WTC11 (cell line): ENCODE measurements at regions not wholly inside any gene's neighbourhood (a gene's known extent, or its start where the extent isn't known, plus 50 kb on each side); places are given as distances from the start of the nearest gene placed in this dataset.

ENCODE experiments used
- ATAC-seq: fragments of 200-7000 bp; cut with Tn5 transposase; 2 replicates; pipeline ENCODE4 v1.10.0; 2021; ENCODE audit warnings: mild to moderate bottlenecking, moderate library complexity
- CTCF ChIA-PET: fragments of 300-600 bp; sonication (Branson Sonifier 250); formaldehyde crosslinking; loops from one replicate; lab custom pipeline; 2021; ENCODE audit warnings: antibody characterized with exemption; lab: Charles Lee
- POLR2A ChIA-PET: fragments of 350-600 bp; sonication (Branson Sonifier 250); formaldehyde crosslinking; loops from one replicate; lab custom pipeline; 2021; ENCODE audit warnings: antibody characterized with exemption; lab: Charles Lee
- DNase-seq: peaks from one replicate; pipeline ENCODE4 v3.0.0; 2021; ENCODE audit warnings: low spot score
- H3K27ac Mint-ChIP-seq: 2 replicates; pipeline ENCODE4 v1.8.0; 2021; ENCODE audit warnings: mixed read lengths
- H3K27me3 Mint-ChIP-seq: 2 replicates; pipeline ENCODE4 v1.8.0; 2021; ENCODE audit warnings: low read depth, mild to moderate bottlenecking, moderate library complexity, mixed read lengths
- H3K36me3 Mint-ChIP-seq: 2 replicates; pipeline ENCODE4 v1.8.0; 2021; ENCODE audit warnings: mixed read lengths
- H3K4me1 Mint-ChIP-seq: 2 replicates; pipeline ENCODE4 v1.8.0; 2022; ENCODE audit warnings: mixed read lengths
- H3K4me3 Mint-ChIP-seq: 2 replicates; pipeline ENCODE4 v1.8.0; 2021; ENCODE audit warnings: mild to moderate bottlenecking, moderate library complexity, mixed read lengths
- H3K9me3 Mint-ChIP-seq: 2 replicates; pipeline ENCODE4 v1.8.0; 2021; ENCODE audit warnings: mixed read lengths
- ATF1 ChIP-seq: sonication (generic); formaldehyde crosslinking; IDR thresholded peaks from 2 replicates; pipeline ENCODE4 v1.8.1; 2023; ENCODE audit warnings: mild to moderate bottlenecking, moderate library complexity, missing genetic modification reagents
- GABPB1 ChIP-seq: sonication (generic); formaldehyde crosslinking; IDR thresholded peaks from 2 replicates; pipeline ENCODE4 v1.8.1; 2023; ENCODE audit warnings: mild to moderate bottlenecking, missing genetic modification reagents
- GRHL2 ChIP-seq: fragments of 250-450 bp; sonication (Bioruptor Pico); IDR thresholded peaks from 2 replicates; pipeline ENCODE4 v1.8.0; 2022; ENCODE audit warnings: mild to moderate bottlenecking, moderate library complexity; ENCODE audit not compliant: insufficient replicate concordance, severe bottlenecking
- IRF2 ChIP-seq: sonication (generic); formaldehyde crosslinking; IDR thresholded peaks from 2 replicates; pipeline ENCODE4 v1.8.0; 2022; ENCODE audit warnings: low read depth, missing genetic modification reagents, borderline replicate concordance
- JAZF1 ChIP-seq: fragments of 250-450 bp; sonication (Bioruptor Pico); IDR thresholded peaks from 2 replicates; pipeline ENCODE4 v1.9.0; 2021; ENCODE audit warnings: moderate library complexity, mild to moderate bottlenecking, inconsistent platforms
- MXD4 ChIP-seq: fragments of 250-450 bp; sonication (Bioruptor Pico); IDR thresholded peaks from 2 replicates; pipeline ENCODE4 v1.8.0; 2021; ENCODE audit warnings: mild to moderate bottlenecking, moderate library complexity, borderline replicate concordance
- NFE2L1 ChIP-seq: sonication (generic); formaldehyde crosslinking; IDR thresholded peaks from 2 replicates; pipeline ENCODE4 v1.8.1; 2023; ENCODE audit warnings: missing genetic modification reagents
- NR2C2 ChIP-seq: sonication (generic); formaldehyde crosslinking; IDR thresholded peaks from 2 replicates; pipeline ENCODE4 v1.8.0; 2022; ENCODE audit warnings: mild to moderate bottlenecking, missing genetic modification reagents
- PRRX2 ChIP-seq: fragments of 250-450 bp; sonication (Bioruptor Pico); IDR thresholded peaks from 2 replicates; pipeline ENCODE4 v1.8.0; 2021; ENCODE audit warnings: mild to moderate bottlenecking
- SMAD3 ChIP-seq: sonication (generic); formaldehyde crosslinking; IDR thresholded peaks from 2 replicates; pipeline ENCODE4 v1.8.0; 2022; ENCODE audit warnings: missing genetic modification reagents, mild to moderate bottlenecking, borderline replicate concordance
- ZNF121 ChIP-seq: sonication (generic); formaldehyde crosslinking; IDR thresholded peaks from 2 replicates; pipeline ENCODE4 v1.8.0; 2023; ENCODE audit warnings: missing genetic modification reagents
- ZNF232 ChIP-seq: sonication (generic); formaldehyde crosslinking; IDR thresholded peaks from 2 replicates; pipeline ENCODE4 v1.8.0; 2022; ENCODE audit warnings: mild to moderate bottlenecking, missing genetic modification reagents
- ZNF317 ChIP-seq: sonication (generic); formaldehyde crosslinking; IDR thresholded peaks from 2 replicates; pipeline ENCODE4 v1.8.1; 2023; ENCODE audit warnings: low read depth, mild to moderate bottlenecking, moderate library complexity, missing genetic modification reagents, borderline replicate concordance
- ZNF396 ChIP-seq: fragments of 250-450 bp; sonication (Bioruptor Pico); IDR thresholded peaks from 2 replicates; pipeline ENCODE4 v1.8.0; 2021; ENCODE audit warnings: mild to moderate bottlenecking, moderate library complexity, borderline replicate concordance
- ZNF423 ChIP-seq: fragments of 250-450 bp; sonication (Bioruptor Pico); IDR thresholded peaks from 2 replicates; pipeline ENCODE4 v2.1.2; 2022; ENCODE audit warnings: mild to moderate bottlenecking, moderate library complexity
- TF ChIP-seq, protein P1 (sequence below): sonication (generic); formaldehyde crosslinking; IDR thresholded peaks from 2 replicates; pipeline ENCODE4 v1.8.0; 2023; ENCODE audit warnings: missing genetic modification reagents
- TF ChIP-seq, protein P2 (sequence below): sonication (generic); formaldehyde crosslinking; IDR thresholded peaks from 2 replicates; pipeline ENCODE4 v1.8.1; 2023; ENCODE audit warnings: mild to moderate bottlenecking, missing genetic modification reagents
- TF ChIP-seq, protein P3 (sequence below): sonication (generic); formaldehyde crosslinking; IDR thresholded peaks from 2 replicates; pipeline ENCODE4 v1.8.1; 2023; ENCODE audit warnings: mild to moderate bottlenecking, missing genetic modification reagents, moderate library complexity
- TF ChIP-seq, protein P4 (sequence below): fragments of 250-450 bp; sonication (Bioruptor Pico); IDR thresholded peaks from 2 replicates; pipeline ENCODE4 v1.9.0; 2021; ENCODE audit warnings: mild to moderate bottlenecking
- TF ChIP-seq, protein P5 (sequence below): sonication (generic); formaldehyde crosslinking; IDR thresholded peaks from 2 replicates; pipeline ENCODE4 v1.8.0; 2022; ENCODE audit warnings: mild to moderate bottlenecking, missing genetic modification reagents
- TF ChIP-seq, protein P6 (sequence below): sonication (generic); formaldehyde crosslinking; IDR thresholded peaks from 2 replicates; pipeline ENCODE4 v1.8.0; 2022; ENCODE audit warnings: mild to moderate bottlenecking, missing genetic modification reagents

DNA sequence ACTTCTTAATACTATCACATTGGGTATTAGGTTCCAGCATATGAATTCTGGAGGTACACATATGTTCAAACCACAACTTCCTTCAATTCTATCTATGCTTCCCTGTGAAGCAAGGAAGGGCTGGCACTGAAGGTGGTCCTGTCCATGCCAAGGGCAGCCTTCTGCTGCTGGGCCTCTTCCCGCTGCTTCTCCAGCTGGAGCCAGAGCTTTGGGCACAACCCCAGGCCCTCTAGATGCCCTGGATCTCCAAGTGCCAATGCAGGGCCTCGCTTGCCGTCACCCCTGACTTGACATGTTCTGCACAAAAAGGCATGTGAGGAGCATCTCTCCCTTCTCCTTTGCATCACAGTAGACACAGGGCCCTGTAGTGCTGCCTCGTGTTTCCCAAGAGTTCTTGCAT is 62.6 kb downstream of the STYXL2 start:
- DNase-seq (no peak), ATAC-seq (no peak)
- ChIA-PET POLR2A (no interaction called here), CTCF (interaction anchor here (0.6 kb wide), 1 partner anchor 38 kb away, joined by 3 read pairs; no protein-coding TSS in a partner anchor)
- Mint-ChIP-seq H3K36me3 (peaks cover 12% of the 10 kb centered on the region), H3K27me3 (no peaks in the 10 kb centered on the region; the same call in 1 of the 2 replicates), H3K9me3 (peaks cover 11% of the 10 kb centered on the region), H3K4me3 (no peak overlapping the region), H3K4me1 (peaks cover 37% of the 10 kb centered on the region), H3K27ac (peak overlapping the region; percentile 55; the same call in 1 of the 2 replicates)
- TF ChIP-seq, protein P1, sequence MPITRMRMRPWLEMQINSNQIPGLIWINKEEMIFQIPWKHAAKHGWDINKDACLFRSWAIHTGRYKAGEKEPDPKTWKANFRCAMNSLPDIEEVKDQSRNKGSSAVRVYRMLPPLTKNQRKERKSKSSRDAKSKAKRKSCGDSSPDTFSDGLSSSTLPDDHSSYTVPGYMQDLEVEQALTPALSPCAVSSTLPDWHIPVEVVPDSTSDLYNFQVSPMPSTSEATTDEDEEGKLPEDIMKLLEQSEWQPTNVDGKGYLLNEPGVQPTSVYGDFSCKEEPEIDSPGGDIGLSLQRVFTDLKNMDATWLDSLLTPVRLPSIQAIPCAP (CRISPR knock-in tag), result no peak
- no peak for TF ChIP-seq NFE2L1 (CRISPR knock-in tag)
- TF ChIP-seq ZNF317 (CRISPR knock-in tag), result no peak
- TF ChIP-seq, protein P2, sequence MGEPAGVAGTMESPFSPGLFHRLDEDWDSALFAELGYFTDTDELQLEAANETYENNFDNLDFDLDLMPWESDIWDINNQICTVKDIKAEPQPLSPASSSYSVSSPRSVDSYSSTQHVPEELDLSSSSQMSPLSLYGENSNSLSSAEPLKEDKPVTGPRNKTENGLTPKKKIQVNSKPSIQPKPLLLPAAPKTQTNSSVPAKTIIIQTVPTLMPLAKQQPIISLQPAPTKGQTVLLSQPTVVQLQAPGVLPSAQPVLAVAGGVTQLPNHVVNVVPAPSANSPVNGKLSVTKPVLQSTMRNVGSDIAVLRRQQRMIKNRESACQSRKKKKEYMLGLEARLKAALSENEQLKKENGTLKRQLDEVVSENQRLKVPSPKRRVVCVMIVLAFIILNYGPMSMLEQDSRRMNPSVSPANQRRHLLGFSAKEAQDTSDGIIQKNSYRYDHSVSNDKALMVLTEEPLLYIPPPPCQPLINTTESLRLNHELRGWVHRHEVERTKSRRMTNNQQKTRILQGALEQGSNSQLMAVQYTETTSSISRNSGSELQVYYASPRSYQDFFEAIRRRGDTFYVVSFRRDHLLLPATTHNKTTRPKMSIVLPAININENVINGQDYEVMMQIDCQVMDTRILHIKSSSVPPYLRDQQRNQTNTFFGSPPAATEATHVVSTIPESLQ (CRISPR knock-in tag), result no peak
- TF ChIP-seq PRRX2 (CRISPR knock-in tag), result no peak
- TF ChIP-seq MXD4 (CRISPR knock-in tag), result no peak
- TF ChIP-seq ZNF396 (CRISPR knock-in tag), result no peak
- TF ChIP-seq, protein P3, sequence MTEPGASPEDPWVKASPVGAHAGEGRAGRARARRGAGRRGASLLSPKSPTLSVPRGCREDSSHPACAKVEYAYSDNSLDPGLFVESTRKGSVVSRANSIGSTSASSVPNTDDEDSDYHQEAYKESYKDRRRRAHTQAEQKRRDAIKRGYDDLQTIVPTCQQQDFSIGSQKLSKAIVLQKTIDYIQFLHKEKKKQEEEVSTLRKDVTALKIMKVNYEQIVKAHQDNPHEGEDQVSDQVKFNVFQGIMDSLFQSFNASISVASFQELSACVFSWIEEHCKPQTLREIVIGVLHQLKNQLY (CRISPR knock-in tag), result no peak
- TF ChIP-seq ZNF423 (CRISPR knock-in tag), result no peak
- no peak for TF ChIP-seq ZNF121 (CRISPR knock-in tag)
- no peak for TF ChIP-seq ZNF232 (CRISPR knock-in tag)
- TF ChIP-seq GABPB1 (CRISPR knock-in tag), result no peak
- TF ChIP-seq, protein P4, sequence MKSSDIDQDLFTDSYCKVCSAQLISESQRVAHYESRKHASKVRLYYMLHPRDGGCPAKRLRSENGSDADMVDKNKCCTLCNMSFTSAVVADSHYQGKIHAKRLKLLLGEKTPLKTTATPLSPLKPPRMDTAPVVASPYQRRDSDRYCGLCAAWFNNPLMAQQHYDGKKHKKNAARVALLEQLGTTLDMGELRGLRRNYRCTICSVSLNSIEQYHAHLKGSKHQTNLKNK (CRISPR knock-in tag), result no peak
- no peak for TF ChIP-seq SMAD3 (CRISPR knock-in tag)
- TF ChIP-seq NR2C2, result no peak
- TF ChIP-seq GRHL2, result no peak
- TF ChIP-seq, protein P5, sequence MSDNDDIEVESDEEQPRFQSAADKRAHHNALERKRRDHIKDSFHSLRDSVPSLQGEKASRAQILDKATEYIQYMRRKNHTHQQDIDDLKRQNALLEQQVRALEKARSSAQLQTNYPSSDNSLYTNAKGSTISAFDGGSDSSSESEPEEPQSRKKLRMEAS, result no peak
- TF ChIP-seq IRF2 (CRISPR knock-in tag), result no peak

DNA sequence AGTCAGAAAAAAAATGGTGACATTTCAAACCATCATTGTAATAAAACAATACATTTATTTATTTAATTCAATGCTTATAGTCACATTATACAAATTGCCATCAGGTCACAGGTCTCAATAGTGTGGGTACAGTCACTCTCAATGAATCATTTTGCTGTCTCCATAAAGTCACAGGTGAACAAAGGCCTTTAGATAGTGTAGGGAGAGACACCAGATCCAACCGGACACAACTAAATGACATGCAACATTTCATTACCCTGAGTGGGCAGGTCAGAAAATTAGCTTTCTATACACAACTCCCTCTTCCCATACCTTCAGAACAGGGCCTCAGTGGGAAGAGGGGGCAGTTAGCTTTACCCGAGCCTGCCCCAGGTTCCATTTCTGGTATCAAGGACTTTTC is 63.2 kb downstream of the STYXL2 start:
- POLR2A ChIA-PET, result no interaction called here
- peaks cover 12% of the 10 kb centered on the region for H3K36me3 Mint-ChIP-seq
- CTCF ChIA-PET, result no interaction called here
- H3K4me1 Mint-ChIP-seq, result peaks cover 42% of the 10 kb centered on the region
- DNase-seq (no peak), ATAC-seq (no peak)
- no peaks in the 10 kb centered on the region; the same call in 1 of the 2 replicates for H3K27me3 Mint-ChIP-seq
- H3K27ac Mint-ChIP-seq, result no peak overlapping the region
- peaks cover 11% of the 10 kb centered on the region for H3K9me3 Mint-ChIP-seq
- TF ChIP-seq ZNF232 (CRISPR knock-in tag) (no peak), ZNF121 (CRISPR knock-in tag) (no peak), ATF1 (no peak), JAZF1 (no peak)
- TF ChIP-seq, protein P6, sequence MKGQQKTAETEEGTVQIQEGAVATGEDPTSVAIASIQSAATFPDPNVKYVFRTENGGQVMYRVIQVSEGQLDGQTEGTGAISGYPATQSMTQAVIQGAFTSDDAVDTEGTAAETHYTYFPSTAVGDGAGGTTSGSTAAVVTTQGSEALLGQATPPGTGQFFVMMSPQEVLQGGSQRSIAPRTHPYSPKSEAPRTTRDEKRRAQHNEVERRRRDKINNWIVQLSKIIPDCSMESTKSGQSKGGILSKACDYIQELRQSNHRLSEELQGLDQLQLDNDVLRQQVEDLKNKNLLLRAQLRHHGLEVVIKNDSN (CRISPR knock-in tag), result no peak
- H3K4me3 Mint-ChIP-seq, result no peak overlapping the region
